VCaP (cell line): ENCODE measurements at regions not wholly inside any gene's neighbourhood (a gene's known extent, or its start where the extent isn't known, plus 50 kb on each side); places are given as distances from the start of the nearest gene placed in this dataset.

Experiments
- H3K27ac ChIP-seq: fragments of 450-650 bp; 2 replicates; pipeline ENCODE4 v1.5.1; 2017
- CTCF ChIP-seq: fragments of 450-650 bp; conservative IDR thresholded peaks from 2 replicates; pipeline ENCODE4 v1.5.1; 2017; ENCODE audit warnings: mild to moderate bottlenecking, moderate library complexity

DNA sequence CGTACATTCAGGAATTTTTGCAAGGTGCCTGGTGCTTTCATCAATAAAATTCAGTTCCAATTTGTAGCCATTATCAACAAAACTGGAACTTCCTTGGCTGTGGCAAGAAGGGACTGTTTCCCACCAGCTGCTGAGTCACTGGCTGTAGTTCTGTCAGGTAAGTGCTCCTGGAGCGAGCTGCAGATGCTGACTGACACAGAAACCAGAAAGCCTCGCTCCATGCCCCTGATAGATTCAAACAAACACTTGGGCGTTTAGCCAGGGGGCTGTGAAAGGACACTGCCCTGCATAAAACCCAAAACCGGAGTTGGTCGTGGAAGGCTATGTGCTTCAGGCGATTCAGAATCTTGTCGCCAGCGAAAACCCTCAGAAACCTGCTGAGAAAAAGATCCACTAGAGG lies 188.4 kb upstream of the FAM9B start:
- no peak for TF ChIP-seq CTCF
- H3K27ac ChIP-seq: no peak overlapping the region

- no peak for TF ChIP-seq CTCF
- no peak overlapping the region for H3K27ac ChIP-seq
Measured at GRCh38 chrX:9227276-9227675, 193.3 kb upstream of the FAM9B start.

DNA sequence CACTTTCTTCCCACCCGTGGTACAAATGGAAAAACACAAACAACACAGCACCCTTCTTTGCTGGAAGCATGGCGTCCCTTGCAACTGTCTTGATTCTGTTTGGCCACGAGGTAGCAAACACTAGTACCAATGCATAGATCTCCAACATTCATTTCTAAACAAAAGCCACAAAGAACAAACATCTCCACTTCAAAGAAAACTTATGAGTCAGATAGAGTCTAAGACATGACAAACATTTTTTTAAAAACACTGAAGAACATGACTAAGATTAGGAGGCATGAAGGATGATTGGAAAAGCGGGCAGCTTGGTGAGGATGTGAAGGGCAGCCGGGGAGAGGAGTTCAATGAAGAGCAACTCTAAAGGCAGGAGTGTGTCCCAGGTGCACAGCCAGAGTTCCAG lies 197.6 kb upstream of the FAM9B start:
- no peak for TF ChIP-seq CTCF
- H3K27ac ChIP-seq: no peak overlapping the region

- no peak overlapping the region for H3K27ac ChIP-seq
- TF ChIP-seq CTCF: no peak
Measured at GRCh38 chrX:9233141-9233540, 199.2 kb upstream of the FAM9B start.

GRCh38 chrX:9234315-9234714 lies 200.4 kb upstream of the FAM9B start:
- no peak for TF ChIP-seq CTCF
- H3K27ac ChIP-seq: no peak overlapping the region

DNA sequence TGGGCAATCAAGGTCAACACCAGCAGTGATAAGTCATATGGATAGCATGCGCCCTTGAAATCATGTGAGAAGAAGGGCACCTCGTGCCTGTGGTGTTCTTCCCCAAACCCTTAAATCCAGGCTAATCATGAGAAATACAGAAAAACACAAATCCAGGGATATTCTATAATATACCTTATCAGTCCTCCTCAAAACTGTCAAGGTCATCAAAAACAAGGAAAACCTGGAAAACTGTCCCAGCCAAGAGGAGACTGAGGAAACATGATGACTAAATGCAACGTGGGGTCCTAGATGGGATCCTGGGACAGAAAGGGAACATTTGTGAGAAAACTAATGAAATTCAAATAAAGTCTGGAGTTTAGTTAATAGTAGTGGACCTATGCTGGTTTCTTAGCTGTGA lies 201.8 kb upstream of the FAM9B start:
- no peak for TF ChIP-seq CTCF
- no peak overlapping the region for H3K27ac ChIP-seq

DNA sequence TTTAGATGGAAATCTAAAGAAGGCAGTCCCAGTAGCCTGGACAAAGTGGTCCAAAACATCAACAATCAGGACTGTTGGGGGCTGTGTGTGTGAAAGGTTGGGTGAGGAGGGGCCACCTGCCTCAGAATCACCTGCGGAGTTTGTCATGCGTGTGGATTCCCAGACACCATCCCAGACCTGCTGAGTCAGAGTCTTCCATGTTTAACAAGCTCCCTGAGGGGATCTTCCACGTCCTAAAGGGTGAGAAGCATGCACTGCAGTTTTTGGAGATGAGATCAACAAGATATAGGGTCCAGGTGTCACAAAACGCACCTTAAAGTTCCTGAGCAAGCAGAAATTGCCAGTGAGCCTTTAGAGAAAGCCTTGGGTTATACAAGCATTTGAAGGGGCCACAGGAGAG lies 207.0 kb upstream of the FAM9B start:
- no peak for TF ChIP-seq CTCF

DNA sequence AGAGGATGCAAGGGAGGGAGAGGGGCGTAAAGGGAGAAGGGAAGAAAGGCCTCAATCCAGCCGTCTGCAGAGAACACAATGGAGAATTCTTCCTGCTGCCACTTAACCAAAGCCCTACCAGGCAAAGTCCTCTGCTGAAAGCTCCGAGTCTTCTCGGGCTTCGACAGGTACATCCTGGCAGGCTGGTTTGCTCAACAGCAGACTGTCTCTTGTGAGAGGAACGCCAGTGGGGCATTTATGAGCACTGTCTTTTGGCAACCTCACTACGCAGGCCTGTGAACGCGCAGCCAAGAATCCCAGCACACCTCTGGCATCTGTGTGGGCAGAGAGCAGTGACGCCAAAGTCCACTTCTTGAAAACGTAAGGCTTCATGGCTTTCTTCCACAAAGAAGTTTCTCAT lies 207.5 kb upstream of the FAM9B start:
- no peak for TF ChIP-seq CTCF

More for the DNA sequence above, 207.0 kb upstream of the FAM9B start:
- no peak overlapping the region for H3K27ac ChIP-seq

More for the DNA sequence above, 207.5 kb upstream of the FAM9B start:
- no peak overlapping the region for H3K27ac ChIP-seq
